Gastrocnemius medialis (tissue), 4 donors: ENCODE measurements at regions not wholly inside any gene's neighbourhood (a gene's known extent, or its start where the extent isn't known, plus 50 kb on each side); places are given as distances from the start of the nearest gene placed in this dataset.

Experiments used
- POLR2A ChIP-seq, 2 donors: fragments of 450-650 bp; IDR thresholded peaks; one replicate each; pipeline ENCODE4 v1.6.1; 2017; ENCODE audit warnings: antibody characterized with exemption in 2 of 2, mild to moderate bottlenecking in 2 of 2, moderate library complexity in 2 of 2
- TF ChIP-seq, protein P1 (sequence below), 5 experiments: fragments of 450-650 bp in 3 of 5; fragments of 200-600 bp in 2 of 5; sonication (generic) in 2 of 5; IDR thresholded peaks in 4 of 5; conservative IDR thresholded peaks in 1 of 5; 1 replicate in 4 of 5; 2 replicates in 1 of 5; pipeline ENCODE4 v1.5.1; 2016 to 2019; ENCODE audit warnings: antibody characterized with exemption in 5 of 5, mild to moderate bottlenecking in 3 of 5, moderate library complexity in 3 of 5

DNA sequence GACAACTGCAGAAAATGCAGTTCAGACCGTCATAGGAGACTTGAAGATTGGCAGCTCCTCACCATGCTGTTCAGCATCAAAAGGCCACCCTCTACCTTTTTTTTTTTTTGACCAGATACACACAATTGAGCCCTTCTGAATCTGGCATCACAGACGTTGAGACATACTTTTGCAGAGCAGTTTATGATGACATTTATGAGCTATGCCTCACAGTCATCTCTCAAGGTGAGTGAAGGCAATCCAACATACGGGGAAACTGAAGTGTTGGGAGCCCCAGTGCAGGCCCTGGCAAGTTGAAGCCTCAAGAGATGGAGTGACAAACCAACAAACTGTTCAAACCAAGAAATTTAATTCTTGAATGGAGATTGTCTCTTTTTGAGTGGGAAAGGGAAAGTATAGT lies 83.6 kb upstream of the DLX6 start:
- TF ChIP-seq, protein P1, sequence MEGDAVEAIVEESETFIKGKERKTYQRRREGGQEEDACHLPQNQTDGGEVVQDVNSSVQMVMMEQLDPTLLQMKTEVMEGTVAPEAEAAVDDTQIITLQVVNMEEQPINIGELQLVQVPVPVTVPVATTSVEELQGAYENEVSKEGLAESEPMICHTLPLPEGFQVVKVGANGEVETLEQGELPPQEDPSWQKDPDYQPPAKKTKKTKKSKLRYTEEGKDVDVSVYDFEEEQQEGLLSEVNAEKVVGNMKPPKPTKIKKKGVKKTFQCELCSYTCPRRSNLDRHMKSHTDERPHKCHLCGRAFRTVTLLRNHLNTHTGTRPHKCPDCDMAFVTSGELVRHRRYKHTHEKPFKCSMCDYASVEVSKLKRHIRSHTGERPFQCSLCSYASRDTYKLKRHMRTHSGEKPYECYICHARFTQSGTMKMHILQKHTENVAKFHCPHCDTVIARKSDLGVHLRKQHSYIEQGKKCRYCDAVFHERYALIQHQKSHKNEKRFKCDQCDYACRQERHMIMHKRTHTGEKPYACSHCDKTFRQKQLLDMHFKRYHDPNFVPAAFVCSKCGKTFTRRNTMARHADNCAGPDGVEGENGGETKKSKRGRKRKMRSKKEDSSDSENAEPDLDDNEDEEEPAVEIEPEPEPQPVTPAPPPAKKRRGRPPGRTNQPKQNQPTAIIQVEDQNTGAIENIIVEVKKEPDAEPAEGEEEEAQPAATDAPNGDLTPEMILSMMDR (IDR thresholded peaks at IDR 0.05 in 4 of 5, conservative IDR thresholded peaks at IDR 0.05 in 1 of 5) = no peak
- no peak for TF ChIP-seq POLR2A (IDR thresholded peaks at IDR 0.05)
